Hindlimb muscle (tissue), 1 donor: ENCODE measurements at regions not wholly inside any gene's neighbourhood (a gene's known extent, or its start where the extent isn't known, plus 50 kb on each side); places are given as distances from the start of the nearest gene placed in this dataset.
A peak's percentile ranks its signal among the peaks of the same experiment; 100 is the strongest.

Source experiments
- DNase-seq: peaks from one replicate; pipeline ENCODE4 v3.0.0-alpha.2; 2013

DNA sequence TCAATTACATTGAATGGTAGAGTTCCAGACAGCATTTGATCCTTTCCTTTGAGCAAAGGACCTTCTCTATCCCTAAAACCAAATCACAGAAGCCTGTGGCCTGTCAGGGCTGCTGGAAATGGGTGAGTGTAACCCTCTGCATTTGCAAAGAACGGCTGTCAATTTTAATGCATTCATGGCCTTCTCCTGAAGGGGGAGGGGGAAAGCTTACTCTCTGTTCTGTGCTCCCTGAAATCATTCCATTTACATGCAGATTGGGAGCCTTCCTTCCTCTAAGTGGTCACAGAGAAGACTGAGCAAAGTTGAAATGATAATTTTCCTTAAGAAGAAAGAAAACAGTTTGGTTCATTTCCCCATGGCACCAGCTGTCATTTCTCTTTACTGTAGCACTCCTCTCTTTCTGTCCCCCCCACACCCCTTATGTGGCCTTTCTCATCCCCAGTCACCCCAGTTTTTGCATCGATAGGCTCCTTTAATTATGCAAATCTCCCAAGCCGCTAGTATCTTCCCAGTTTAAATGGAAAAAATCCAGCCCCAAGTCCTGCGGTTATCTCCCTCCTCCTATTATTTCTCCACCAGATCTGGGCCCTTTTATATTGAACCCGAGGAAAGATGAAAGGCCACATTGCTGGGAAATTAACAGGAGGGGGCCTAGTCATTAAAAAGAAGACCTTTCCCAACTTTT, 109.4 kb upstream of the KIRREL3 start:
- DNase-seq: no peak

DNA sequence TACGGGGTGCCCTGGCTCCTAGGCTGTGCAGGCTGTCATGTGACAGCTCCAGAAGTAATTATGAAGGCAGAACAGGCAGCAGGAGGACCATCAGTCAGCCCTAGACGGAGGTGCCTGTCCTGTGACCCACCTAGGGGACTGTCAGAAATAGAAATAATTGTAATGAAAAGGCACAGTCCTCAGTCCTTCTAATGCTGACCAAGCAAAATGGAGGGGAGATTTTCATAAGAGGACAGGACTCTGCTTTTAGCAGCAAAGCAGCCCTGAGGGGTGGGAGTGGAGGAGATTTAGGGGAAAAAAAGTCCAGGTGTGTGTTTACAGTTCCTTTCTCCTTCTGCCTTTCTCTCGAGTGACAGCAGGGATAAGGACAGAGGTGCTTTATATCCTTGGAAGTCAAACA, 108.3 kb upstream of the KIRREL3 start:
- DNase-seq: no peak

DNA sequence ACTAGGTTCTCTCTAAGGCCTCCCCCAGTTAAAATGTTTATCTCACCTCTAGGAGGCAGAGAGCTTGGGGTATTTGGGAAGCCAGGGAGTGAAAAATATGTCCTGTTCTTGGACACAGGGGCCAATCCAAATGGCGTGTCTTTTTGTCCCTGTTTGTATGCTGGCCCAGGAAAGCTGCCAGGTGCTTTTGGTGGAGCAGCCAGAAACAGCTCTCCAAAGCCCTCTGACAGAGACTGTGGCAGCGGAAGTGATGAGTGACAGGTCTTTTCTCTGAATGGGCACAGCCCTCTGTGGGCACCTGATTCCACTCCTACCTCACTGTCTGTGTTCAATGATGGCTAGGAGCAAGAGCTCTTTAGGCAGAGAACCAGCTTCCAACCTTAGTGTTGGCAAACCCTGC, 106.4 kb upstream of the KIRREL3 start:
- DNase-seq: no peak

DNA sequence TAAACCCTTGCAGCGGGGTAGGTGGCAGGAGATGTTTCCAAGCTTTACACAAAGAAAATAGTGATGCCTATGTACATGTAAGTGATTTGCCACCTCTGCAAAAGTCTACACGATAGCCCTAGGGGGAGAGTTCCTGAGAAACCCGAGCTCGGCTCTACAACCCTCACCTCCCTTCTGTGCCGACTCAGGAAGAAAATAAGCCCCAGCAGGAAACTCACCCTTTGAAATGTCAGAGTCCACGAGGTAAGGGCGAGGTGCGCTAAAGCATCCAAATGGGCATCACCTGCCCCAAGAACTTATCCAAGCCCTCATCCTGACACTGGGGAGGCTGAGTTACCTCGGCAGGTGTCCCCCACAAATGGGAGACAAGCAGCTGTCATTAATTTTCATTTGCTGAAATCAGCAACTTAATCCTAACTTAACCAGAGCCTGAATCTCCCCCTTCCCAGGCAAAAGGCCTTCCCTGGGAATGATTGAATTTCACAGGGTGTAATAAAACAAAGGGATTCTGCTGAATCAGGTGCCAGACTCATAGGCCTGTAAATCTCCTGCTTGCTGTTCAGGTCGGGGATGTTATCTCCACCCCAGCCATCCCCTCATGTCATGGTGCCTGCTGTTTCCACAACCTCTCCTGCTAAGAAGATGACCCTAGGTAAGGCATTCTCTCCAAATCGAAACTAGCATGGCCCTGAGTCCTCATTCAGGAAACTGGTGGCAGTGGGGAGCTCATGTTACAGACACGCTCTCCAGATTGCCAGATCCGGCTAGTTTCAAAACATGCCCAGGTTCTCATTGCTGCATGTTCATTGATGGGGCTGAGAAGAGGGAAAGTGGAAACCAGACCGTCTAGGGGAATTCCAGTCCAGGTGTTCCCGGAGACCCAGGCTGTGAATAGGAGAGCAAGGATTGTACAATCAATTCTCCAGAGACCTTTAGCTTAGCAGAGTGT, 105.3 kb upstream of the KIRREL3 start:
- DNase-seq: no peak

GRCh38 chr11:127103586-127104388, 103.2 kb upstream of the KIRREL3 start:
- no peak for DNase-seq

- DNase-seq: no peak
These were observed 98.1 kb upstream of the KIRREL3 start for GRCh38 chr11:127098684-127099083.

GRCh38 chr11:127080735-127081134, 80.2 kb upstream of the KIRREL3 start:
- DNase-seq: no peak

GRCh38 chr11:127075758-127076157, 75.2 kb upstream of the KIRREL3 start:
- no peak for DNase-seq

GRCh38 chr11:127074151-127074761, 73.7 kb upstream of the KIRREL3 start:
- DNase-seq: no peak

- DNase-seq: no peak
These were observed 73.1 kb upstream of the KIRREL3 start for GRCh38 chr11:127073621-127074020.

GRCh38 chr11:127071606-127072005, 71.0 kb upstream of the KIRREL3 start:
- no peak for DNase-seq

DNA sequence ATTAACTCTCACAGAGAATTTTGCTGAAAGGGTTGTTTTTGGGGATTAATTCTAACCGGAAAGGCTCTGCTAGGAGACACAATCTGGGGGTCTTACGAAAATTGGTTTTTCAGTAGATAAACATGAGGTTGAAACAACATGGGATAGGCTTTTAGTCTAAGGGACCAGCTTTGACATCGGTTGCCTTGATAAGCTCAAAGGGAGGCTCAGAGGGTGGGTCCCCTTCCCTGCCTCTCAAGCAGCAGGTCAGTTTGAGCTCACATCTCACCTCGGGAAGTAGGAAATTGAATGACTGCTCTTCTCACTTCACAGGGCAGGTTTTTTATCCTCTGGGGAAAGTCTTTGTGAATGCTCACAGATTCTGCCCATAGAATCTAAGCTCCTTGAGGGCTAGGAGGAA, 70.2 kb upstream of the KIRREL3 start:
- DNase-seq: no peak

DNA sequence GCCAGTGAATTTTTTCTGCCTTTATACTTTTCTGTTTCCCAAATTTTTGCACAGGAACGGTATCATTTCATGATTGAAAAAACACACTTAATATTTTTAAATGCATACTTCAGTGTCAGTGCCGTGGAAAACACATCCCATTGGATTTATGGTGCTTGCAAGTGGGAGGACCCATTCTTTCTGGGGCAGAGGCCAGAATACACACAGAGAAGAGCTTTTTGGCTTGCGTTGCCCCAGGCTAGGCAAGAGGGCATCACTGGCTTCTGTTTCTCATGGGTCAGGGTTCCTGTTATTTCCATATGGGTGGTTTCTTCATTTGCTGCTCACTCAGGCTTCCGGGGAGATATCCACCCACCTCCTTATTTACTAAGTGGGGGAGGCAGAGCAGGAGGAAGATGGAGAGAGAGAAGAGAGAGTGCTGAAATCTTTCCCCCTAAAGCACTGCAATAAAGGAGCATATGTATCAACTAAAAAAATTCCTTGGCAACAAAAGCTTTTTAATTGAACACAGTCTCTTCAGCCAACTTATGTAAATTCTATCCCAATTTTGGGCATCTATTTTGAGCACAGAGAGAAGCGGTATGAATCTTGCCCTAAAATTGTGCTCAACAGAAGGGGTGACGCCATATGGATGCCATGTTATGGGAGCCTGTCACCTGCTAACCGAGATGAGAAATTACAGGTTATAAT, 66.0 kb upstream of the KIRREL3 start:
- peak; percentile 16 for DNase-seq

DNA sequence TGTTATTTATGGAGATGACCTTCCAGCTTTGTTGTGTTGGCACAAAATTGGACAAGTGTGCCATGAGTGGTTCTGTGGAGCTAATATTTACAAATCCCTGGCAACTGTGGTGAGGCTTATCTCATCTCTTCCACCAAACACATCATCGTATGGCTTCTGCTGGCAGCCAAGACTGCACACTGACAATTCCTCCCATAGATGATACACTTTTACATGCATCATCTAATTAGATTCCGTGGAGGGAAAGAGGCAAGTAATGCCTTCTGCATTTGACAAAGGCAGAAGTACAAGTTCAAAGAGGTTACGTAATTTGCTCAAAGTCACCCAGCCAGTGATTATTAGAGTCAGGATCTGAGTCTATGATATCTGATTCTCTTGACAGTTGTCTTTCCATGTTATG, 62.7 kb upstream of the KIRREL3 start:
- DNase-seq: no peak

DNA sequence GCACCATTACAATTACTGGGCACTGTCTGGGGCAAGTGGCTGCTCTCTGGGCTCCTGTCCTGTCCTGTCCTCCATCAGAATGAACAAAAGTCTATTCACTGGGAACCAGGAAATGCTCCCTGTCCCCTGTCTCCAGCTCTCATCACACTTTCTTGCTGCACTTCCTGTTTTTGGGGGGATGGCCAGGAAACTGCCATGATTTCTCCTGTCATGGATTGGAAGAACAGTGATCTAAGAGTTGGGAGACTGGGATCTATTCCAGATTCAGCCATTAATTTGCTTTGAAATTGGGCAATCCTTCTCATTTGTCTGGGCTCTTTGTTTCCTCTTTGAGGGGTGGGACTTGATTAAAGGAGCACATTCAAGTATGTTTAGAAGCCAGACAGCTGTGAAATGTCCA, 61.4 kb upstream of the KIRREL3 start:
- no peak for DNase-seq

DNA sequence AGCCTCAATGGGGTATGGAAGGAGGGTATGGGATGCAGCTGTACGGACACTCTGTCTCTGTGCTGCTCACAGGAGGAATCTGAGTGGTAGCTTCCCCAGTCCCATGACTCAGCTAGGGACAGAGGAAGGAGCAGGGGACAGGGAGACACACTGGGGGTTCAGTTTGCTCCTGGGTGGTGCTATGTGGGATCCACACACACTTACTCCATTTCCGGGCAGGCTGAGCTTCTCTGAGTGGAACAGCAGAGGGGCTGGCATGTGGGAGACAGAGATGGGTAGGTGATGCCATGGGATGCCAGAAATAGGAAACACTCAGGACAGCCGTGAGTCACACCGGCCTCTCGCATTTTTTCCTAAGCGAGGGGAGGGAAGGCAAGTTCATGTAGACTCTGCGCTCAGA, 59.2 kb upstream of the KIRREL3 start:
- DNase-seq: no peak

GRCh38 chr11:127059286-127059685, 58.7 kb upstream of the KIRREL3 start:
- DNase-seq: no peak

- no peak for DNase-seq
These were observed 58.0 kb upstream of the KIRREL3 start for GRCh38 chr11:127058524-127058923.

DNA sequence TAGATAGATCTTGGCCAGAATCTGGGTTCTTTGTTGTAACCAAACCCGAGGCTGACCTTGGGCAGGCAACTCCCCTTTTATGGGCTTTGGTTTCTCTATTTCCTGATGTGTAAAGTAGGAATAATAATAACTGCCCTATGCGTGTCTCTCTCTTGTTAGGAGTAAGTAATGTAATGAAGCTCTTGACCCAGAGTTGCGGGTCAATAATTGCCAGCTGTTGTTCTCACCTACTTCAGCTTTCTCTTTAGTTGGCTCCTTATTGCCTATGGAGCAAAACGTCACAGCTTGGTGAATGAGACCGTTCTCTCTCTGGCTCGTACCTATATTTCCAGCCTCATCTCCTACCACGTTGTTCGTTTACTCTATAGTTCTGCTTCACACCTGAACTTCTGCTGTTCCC, 56.6 kb upstream of the KIRREL3 start:
- DNase-seq: no peak

DNA sequence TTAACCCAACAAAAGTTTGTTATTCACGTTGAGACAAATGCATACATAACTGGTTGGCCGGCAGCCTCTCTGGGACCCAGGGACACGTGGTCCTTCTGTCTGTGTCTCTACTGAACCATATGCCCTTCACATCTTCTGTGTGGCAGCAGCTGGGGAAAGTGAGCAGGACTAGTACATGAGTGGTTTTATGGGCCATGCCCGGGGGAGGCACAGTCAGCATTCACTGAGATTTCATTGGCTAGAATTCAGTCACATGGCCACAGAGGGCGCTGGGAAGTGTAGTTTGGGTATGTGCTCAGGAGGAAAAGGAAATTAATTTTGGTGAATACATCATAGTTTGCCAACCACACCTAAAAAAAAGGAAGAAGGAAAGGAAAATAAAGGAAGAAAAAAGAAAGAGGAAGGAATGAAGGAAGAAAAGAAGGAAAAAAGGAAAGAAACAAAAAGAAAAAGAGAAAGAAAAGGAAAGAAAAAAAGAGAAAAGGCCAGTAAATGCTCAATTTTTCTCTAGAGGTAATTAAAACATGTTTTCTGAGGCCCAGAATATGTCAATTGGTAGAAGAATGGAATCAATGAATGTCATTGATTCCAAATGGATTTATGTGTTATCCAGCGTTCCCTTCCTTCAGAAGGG, 55.9 kb upstream of the KIRREL3 start:
- no peak for DNase-seq

DNA sequence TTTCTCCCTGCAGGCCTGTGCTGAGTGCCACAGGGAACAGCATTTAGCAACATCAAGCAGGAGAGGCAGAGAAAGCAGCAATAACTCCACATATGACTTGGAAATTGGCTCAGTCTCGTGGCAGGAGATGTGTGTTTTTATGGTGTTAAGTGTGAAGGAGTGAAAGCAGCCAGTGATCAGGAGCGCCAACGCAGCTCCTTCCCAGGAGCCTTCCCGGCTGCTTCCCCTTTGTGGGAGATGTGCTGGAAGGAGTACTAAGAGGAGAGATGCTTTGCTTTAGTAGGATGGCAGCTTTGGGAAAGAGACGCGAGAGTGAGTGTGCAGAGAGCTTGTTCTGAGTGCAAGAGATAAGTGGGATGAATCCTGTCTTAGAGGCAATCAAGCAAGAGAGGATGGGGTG, 54.7 kb upstream of the KIRREL3 start:
- no peak for DNase-seq

DNA sequence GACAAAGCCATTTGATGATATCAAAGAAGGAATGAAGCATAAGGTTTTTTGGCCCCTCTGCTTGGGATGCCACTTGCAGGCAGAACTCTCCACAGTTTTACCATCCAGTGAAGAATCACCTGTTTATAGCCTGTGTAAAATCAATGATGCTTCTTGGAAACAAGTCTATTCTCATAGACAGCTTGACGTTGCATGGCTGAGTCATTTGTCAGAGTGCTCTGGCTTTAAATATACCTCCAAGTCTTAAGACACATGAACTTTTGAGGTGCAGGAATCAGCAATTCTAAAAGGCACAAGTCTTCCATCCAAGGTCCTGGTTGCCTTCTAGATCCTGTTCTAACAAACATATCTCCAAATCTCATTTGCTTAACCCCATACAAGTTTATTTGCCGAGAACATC, 53.6 kb upstream of the KIRREL3 start:
- no peak for DNase-seq
